Stomach (tissue), 8 donors: ENCODE measurements at regions not wholly inside any gene's neighbourhood (a gene's known extent, or its start where the extent isn't known, plus 50 kb on each side); places are given as distances from the start of the nearest gene placed in this dataset.

Experiments used
- DNase-seq, 2 donors: peaks; one replicate each; pipeline versions ENCODE4 v3.0.0 to v3.0.0-alpha.2; 2013 to 2019
- H3K27ac ChIP-seq, 5 donors: fragments of 200-600 bp in 4 of 5; sonication (generic) in 4 of 5; one replicate each; pipeline ENCODE4 v1.5.1; 2013 to 2019; ENCODE audit warnings: mild to moderate bottlenecking in 1 of 5, moderate library complexity in 1 of 5
- H3K27me3 ChIP-seq, 3 donors: fragments of 200-600 bp; sonication (generic); one replicate each; pipeline ENCODE4 v1.5.1; 2017 to 2019; ENCODE audit warnings: mixed run types in 1 of 3
- H3K36me3 ChIP-seq, 4 donors: fragments of 200-600 bp; sonication (generic); 1 replicate in 3 of 4; 2 replicates in 1 of 4; pipeline ENCODE4 v1.5.1; 2016 to 2019
- H3K4me1 ChIP-seq, 4 donors: fragments of 200-600 bp; sonication (generic); one replicate each; pipeline ENCODE4 v1.5.1; 2016 to 2019
- H3K4me3 ChIP-seq, 4 donors: fragments of 200-600 bp; sonication (generic) in 3 of 4; one replicate each; pipeline ENCODE4 v1.5.1; 2016 to 2019; ENCODE audit warnings: mild to moderate bottlenecking in 1 of 4
- H3K9me3 ChIP-seq, 4 donors: fragments of 200-600 bp; sonication (generic); one replicate each; pipeline ENCODE4 v1.5.1; 2016 to 2019
- EP300 ChIP-seq: sonication (generic); formaldehyde crosslinking; IDR thresholded peaks from one replicate; pipeline ENCODE4 v1.6.1; 2017; ENCODE audit warnings: antibody characterized with exemption
- POLR2A ChIP-seq, 4 donors: fragments of 450-650 bp; IDR thresholded peaks; one replicate each; pipeline ENCODE4 v1.6.1; 2016; ENCODE audit warnings: antibody characterized with exemption in 4 of 4, control low read depth in 2 of 4, mild to moderate bottlenecking in 1 of 4, moderate library complexity in 1 of 4
- POLR2AphosphoS5 ChIP-seq, 3 donors: sonication (generic); formaldehyde crosslinking; IDR thresholded peaks; one replicate each; pipeline ENCODE4 v1.6.1; 2016; ENCODE audit warnings: antibody characterized with exemption in 3 of 3
- WGBS, 5 donors: extraction: QIAGEN DNeasy Blood & Tissue Kit in 3 of 5; methylation state at CpG; one replicate each; pipeline versions ENCODE4 v1.1.5 to v1.1.7; 2013 to 2018; 5-methylcytosine and 5-hydroxymethylcytosine counted together
- intact Hi-C: fragments of 100-400 bp; cut with DNase I; formaldehyde crosslinking; loops from one replicate; pipeline ENCODE4 v1.15.1; 2023; ENCODE audit warnings: low total_unique reads
- TF ChIP-seq, protein P1 (sequence below), 7 experiments: fragments of 450-650 bp in 4 of 7; fragments of 200-600 bp in 3 of 7; sonication (generic) in 3 of 7; IDR thresholded peaks; one replicate each; pipeline ENCODE4 v1.5.1; 2016 to 2019; ENCODE audit warnings: antibody characterized with exemption in 7 of 7, control low read depth in 2 of 7, mild to moderate bottlenecking in 1 of 7
- donor health status: healthy with polysubstance abuse.
- donor health status: Bipolar disorder and iron deficiency.
- donor health status: healthy.

DNA sequence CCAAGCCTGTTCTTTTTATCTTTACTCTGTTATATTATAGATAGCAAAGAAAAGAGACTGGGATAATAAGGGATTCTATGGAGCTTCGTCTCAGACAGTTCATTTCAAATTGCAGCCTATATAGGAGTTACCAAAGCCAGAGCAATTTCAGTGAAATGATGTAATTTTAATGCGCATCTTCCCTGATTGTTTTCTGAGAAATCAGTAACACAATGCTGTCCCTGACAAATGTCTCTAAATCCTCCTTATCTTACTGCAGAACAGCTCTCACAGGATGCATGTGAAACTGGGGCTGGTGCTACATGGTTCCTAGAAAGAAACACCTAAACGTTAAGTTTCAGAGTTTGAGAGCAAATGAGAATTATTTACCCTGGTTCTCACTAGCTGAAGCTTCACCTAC is 467.9 kb upstream of the ANO3 start:
- no peak for DNase-seq
- Histone ChIP-seq H3K4me3 (no peak overlapping the region), H3K36me3 (no peaks in the 10 kb centered on the region), H3K27me3 (no peaks in the 10 kb centered on the region), H3K9me3 (no peaks in the 10 kb centered on the region), H3K27ac (no peak overlapping the region), H3K4me1 (no peaks in the 10 kb centered on the region)
- TF ChIP-seq, protein P1, sequence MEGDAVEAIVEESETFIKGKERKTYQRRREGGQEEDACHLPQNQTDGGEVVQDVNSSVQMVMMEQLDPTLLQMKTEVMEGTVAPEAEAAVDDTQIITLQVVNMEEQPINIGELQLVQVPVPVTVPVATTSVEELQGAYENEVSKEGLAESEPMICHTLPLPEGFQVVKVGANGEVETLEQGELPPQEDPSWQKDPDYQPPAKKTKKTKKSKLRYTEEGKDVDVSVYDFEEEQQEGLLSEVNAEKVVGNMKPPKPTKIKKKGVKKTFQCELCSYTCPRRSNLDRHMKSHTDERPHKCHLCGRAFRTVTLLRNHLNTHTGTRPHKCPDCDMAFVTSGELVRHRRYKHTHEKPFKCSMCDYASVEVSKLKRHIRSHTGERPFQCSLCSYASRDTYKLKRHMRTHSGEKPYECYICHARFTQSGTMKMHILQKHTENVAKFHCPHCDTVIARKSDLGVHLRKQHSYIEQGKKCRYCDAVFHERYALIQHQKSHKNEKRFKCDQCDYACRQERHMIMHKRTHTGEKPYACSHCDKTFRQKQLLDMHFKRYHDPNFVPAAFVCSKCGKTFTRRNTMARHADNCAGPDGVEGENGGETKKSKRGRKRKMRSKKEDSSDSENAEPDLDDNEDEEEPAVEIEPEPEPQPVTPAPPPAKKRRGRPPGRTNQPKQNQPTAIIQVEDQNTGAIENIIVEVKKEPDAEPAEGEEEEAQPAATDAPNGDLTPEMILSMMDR (IDR thresholded peaks at IDR 0.05): no peak
- TF ChIP-seq EP300 (no peak), POLR2A (IDR thresholded peaks at IDR 0.05) (no peak), POLR2AphosphoS5 (IDR thresholded peaks at IDR 0.05) (no peak)
- 60 to 69% (median 63%) methylated on average over 3 of the region's 3 CpGs for whole genome bisulfite sequencing, 5 donors
- intact Hi-C loops: no loop called here

- Histone ChIP-seq H3K4me3 (no peak overlapping the region), H3K27ac (no peak overlapping the region), H3K9me3 (no peaks in the 10 kb centered on the region), H3K27me3 (no peaks in the 10 kb centered on the region), H3K4me1 (no peaks in the 10 kb centered on the region), H3K36me3 (no peaks in the 10 kb centered on the region)
- intact Hi-C loops: no loop called here
- 37 to 56% (median 40%) methylated on average over 3 of the region's 3 CpGs for WGBS, 5 donors
- no peak for TF ChIP-seq POLR2AphosphoS5 (IDR thresholded peaks at IDR 0.05)
- TF ChIP-seq, protein P1 (IDR thresholded peaks at IDR 0.05): no peak
- DNase-seq: no peak
These were observed 455.4 kb upstream of the ANO3 start for GRCh38 chr11:25876456-25876965.

GRCh38 chr11:25886036-25886435 is 445.9 kb upstream of the ANO3 start:
- H3K4me3 ChIP-seq: no peak overlapping the region
- TF ChIP-seq EP300 (no peak), POLR2A (IDR thresholded peaks at IDR 0.05) (no peak), POLR2AphosphoS5 (IDR thresholded peaks at IDR 0.05) (no peak)
- TF ChIP-seq, protein P1 (IDR thresholded peaks at IDR 0.05): no peak
- H3K9me3 ChIP-seq: no peaks in the 10 kb centered on the region
- no peaks in the 10 kb centered on the region for H3K4me1 ChIP-seq
- intact Hi-C loops: no loop called here
- DNase-seq: no peak
- no peaks in the 10 kb centered on the region for H3K27me3 ChIP-seq
- no peaks in the 10 kb centered on the region for H3K36me3 ChIP-seq
- H3K27ac ChIP-seq: no peak overlapping the region
- WGBS, 5 donors: 72 to 81% (median 76%) methylated on average over 3 of the region's 3 CpGs

GRCh38 chr11:25890626-25891260 is 441.2 kb upstream of the ANO3 start:
- no peaks in the 10 kb centered on the region for H3K27me3 ChIP-seq
- 47 to 58% (median 54%) methylated on average over 3 of the region's 3 CpGs for WGBS, 5 donors
- TF ChIP-seq EP300 (no peak), POLR2AphosphoS5 (IDR thresholded peaks at IDR 0.05) (no peak), POLR2A (IDR thresholded peaks at IDR 0.05) (no peak)
- TF ChIP-seq, protein P1 (IDR thresholded peaks at IDR 0.05): no peak
- no peak for DNase-seq
- no peaks in the 10 kb centered on the region for H3K4me1 ChIP-seq
- intact Hi-C loops: no loop called here
- H3K27ac ChIP-seq: no peak overlapping the region
- no peaks in the 10 kb centered on the region for H3K36me3 ChIP-seq
- H3K4me3 ChIP-seq: no peak overlapping the region
- no peaks in the 10 kb centered on the region for H3K9me3 ChIP-seq
